Islet of Langerhans (tissue), 1 donor: ENCODE measurements at regions not wholly inside any gene's neighbourhood (a gene's known extent, or its start where the extent isn't known, plus 50 kb on each side); places are given as distances from the start of the nearest gene placed in this dataset.

Experiments used
- FAIRE-seq: peaks from one replicate; lab custom pipeline; 2011; peaks lifted over from hg19 to GRCh38; lab: Jason Lieb, UNC

GRCh38 chr3:69535613-69536012 is 149.7 kb upstream of the FRMD4B start:
- FAIRE-seq, result no peak

- FAIRE-seq, result no peak
These were observed 146.8 kb upstream of the FRMD4B start for GRCh38 chr3:69532547-69533224.

- peak; percentile 79 for FAIRE-seq
These were observed 146.0 kb upstream of the FRMD4B start for GRCh38 chr3:69531576-69532546.

DNA sequence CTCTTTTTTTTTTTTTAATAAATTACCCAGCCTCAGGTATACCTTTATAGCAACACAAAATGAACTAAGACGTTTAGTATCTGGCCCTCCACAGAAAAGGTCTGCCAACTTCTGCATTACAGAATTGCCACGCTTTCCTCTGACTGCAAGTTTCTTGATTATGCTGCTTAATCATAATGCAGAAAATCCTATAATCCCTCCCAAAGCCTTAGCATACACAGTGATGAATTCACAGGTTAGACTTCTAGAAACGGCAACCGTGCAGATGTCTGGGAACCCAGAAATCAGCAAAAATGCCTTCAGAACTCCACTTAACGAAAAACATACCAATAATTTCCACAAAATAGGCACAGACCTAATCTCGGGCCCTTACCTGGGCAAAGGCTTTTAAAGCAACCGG is 144.7 kb upstream of the FRMD4B start:
- no peak for FAIRE-seq

GRCh38 chr3:69527498-69527897 is 141.6 kb upstream of the FRMD4B start:
- FAIRE-seq, result no peak

GRCh38 chr3:69524816-69525215 is 138.9 kb upstream of the FRMD4B start:
- no peak for FAIRE-seq

DNA sequence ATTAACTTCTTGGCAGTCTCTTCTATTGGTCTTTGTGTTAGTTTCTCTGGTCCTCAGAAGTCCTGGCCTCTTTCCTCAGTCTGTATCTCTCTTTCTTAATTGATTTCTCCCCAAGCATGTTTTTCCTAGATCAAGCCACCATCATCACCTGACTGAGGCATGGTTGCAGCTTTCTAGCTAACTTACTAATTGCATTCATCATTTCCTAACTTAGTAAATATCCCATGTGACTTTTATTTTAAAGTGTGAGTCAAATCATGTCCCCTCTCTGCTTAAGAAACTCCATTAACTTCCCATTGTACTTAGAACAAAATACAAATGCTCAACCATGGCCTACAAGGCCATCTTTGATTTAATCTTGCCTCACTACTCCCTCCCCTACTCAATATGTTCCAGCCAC is 135.4 kb upstream of the FRMD4B start:
- no peak for FAIRE-seq

GRCh38 chr3:69511361-69511760 is 125.5 kb upstream of the FRMD4B start:
- no peak for FAIRE-seq

DNA sequence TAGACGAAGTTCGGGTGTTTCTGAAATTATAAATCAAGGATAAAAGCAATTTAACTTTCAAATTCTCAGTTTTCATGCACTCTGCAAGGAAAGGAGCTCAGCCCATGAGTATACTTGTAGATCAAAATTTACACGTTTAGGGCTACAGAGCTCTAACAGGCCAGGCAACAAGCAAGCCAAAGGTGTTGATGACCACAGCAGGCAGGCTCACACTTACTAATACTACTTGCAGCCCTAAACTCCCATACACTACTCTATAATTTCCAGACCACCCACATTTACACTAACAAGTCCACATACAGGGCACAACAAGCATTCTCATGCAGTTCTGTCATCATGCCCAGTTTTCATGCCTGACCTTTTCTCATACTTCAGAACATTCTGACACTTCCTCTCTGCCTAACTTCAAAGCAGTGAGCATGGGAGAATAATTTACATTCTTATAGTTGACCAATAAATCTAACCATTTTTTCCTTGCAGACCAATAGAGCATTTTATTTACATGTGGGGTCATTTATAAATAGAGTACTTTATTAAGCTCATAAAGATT is 124.7 kb upstream of the FRMD4B start:
- FAIRE-seq, result no peak

- FAIRE-seq, result no peak
These were observed 123.4 kb upstream of the FRMD4B start for GRCh38 chr3:69509288-69509687.

- FAIRE-seq, result no peak
These were observed 120.0 kb upstream of the FRMD4B start for GRCh38 chr3:69505770-69506407.

DNA sequence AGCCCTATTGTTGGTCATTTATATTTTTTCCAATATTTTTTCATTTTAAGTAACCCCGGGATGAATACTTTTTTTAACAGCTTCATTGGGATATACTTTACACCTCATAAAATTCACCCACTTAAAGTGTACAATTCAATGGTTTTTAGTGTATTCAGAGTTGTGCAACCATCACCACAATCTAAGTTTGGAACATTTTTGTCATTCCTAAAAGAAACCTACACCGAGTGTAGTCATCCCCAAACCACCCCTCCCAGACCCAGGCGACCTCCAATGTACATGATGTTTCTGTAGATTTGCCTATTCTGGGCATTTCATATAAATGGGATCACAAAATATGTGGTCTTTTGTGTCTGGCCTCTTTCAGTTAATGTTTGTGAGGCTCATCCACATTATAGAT is 118.3 kb upstream of the FRMD4B start:
- no peak for FAIRE-seq

DNA sequence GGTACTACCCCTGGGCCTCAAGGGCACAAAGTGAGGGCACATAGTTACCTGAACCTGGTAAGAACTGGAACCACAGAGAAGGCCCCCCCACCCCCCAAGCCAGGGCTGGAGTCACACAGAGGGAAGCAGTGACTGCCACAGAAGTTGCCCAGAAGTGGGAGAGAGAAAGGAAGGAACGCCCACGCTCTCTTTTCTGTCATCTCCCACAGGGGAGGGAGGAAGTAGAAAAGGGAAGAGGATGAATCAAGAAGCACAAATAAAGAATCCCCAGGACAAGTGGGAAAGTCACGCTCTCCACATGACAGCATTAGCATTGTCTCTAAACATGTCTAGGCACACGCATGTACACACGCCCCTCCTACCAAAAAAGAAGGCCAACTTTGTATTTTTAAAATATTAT is 114.7 kb upstream of the FRMD4B start:
- FAIRE-seq, result no peak

- no peak for FAIRE-seq
These were observed 114.1 kb upstream of the FRMD4B start for GRCh38 chr3:69499899-69500421.

GRCh38 chr3:69499422-69499821 is 113.5 kb upstream of the FRMD4B start:
- no peak for FAIRE-seq

- FAIRE-seq, result no peak
These were observed 111.0 kb upstream of the FRMD4B start for GRCh38 chr3:69496856-69497255.

DNA sequence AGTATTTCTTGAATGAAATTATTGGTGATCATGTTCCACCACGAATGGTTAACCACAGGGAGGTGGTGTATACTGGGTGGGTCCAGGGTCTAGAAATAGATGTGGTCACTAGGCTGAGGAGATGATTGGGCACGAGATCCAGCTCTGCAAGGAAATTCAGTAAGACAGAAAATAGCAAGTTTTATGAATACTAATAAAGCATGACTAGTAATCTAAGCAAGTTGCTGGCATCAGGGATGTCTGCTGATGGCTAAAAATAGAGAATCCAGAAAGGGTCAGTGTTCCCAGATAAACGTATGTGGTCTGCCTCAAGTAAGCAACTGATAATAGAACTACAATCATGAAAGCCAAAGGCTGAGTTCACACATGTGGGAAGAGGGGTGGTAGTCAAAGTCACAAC is 108.3 kb upstream of the FRMD4B start:
- no peak for FAIRE-seq

DNA sequence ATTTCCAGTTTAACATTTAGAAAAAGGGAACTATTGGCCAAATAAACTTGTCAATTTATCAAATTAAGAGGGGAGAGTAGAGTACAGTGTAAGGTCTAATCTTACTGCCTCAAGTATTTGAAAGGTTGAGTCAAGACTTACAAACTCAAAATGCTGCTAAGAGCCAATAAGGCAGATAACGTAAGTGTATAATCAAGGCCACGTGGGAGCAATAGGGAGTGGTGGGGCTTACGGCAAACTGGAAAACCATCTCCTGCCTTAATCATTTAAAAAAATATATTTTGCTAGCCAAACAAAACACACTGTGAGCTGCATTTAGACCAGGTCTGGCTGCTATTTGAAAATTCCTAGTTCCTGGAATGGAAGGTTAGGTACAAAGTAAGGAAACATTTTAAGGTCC is 107.3 kb upstream of the FRMD4B start:
- FAIRE-seq, result no peak

DNA sequence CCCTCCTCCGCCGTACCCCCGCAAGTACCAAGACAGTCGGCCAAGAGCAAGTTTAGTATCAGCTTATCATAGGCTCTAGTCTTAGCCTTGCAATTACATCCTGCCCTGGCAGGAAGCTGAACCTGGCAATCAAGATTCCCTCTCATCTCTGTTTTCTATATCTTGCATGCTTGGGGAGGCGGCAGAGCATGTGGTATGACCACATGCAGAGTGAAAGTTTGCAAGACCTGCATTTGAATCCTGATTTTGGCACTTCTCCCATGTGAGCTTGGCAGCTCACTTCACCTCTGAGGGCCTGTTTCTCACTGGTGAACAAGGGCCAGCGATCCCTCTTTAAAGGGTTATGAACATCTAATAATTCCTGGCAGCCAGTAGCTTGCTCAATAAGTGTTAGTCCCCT is 106.1 kb upstream of the FRMD4B start:
- no peak for FAIRE-seq

DNA sequence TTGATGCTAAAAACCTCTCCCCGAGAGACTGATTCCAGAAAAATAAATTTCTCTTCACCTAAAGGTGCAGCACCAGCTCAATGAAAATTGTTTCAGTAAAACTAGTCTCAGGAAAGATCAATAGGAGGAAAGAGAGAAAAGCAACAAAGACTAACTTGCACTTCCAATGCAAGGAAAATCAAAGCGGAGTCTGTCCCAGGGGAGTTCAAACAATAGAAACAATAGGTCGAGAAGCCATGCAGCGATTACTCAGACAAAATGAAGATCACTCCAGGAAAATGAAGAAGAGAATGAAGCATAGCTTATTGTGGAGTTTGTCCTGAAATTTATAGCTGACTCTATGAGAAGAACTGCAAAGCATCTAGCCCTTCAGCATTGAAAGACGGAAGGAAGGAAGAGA is 105.1 kb upstream of the FRMD4B start:
- FAIRE-seq, result no peak

- FAIRE-seq, result no peak
These were observed 104.3 kb upstream of the FRMD4B start for GRCh38 chr3:69490235-69490634.

DNA sequence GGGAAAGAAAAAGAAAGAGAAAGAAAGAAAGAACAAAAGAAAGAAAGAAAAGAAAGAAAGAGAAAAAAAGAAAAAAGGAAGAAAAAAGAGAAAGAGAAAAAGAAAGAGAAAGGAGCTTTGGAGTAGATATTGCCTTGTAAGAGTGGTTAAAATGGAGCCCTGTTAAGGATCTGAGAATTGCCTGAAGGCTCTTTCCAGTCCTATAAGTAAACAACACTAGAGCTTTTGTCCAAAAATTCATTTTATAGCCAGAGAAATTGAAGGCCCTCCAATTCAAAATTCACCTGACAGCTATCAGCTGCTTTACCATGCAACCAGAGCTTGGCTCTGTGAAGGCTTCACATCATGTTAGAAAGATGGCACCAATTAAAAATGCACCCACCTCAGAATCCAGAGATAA is 102.1 kb upstream of the FRMD4B start:
- no peak for FAIRE-seq

- FAIRE-seq, result no peak
These were observed 99.6 kb upstream of the FRMD4B start for GRCh38 chr3:69485489-69485888.
